WTC11 (cell line): ENCODE measurements at regions not wholly inside any gene's neighbourhood (a gene's known extent, or its start where the extent isn't known, plus 50 kb on each side); places are given as distances from the start of the nearest gene placed in this dataset.

Experiments
- CBFB ChIP-seq: sonication (generic); formaldehyde crosslinking; IDR thresholded peaks from 2 replicates; pipeline ENCODE4 v1.8.1; 2022; ENCODE audit warnings: mild to moderate bottlenecking, low read depth, missing genetic modification reagents
- ETV6 ChIP-seq: sonication (generic); formaldehyde crosslinking; IDR thresholded peaks from 2 replicates; pipeline ENCODE4 v1.8.1; 2022; ENCODE audit warnings: mild to moderate bottlenecking, missing genetic modification reagents
- NR2C2 ChIP-seq: sonication (generic); formaldehyde crosslinking; IDR thresholded peaks from 2 replicates; pipeline ENCODE4 v1.8.0; 2022; ENCODE audit warnings: mild to moderate bottlenecking, missing genetic modification reagents
- SMAD3 ChIP-seq: sonication (generic); formaldehyde crosslinking; IDR thresholded peaks from 2 replicates; pipeline ENCODE4 v1.8.0; 2022; ENCODE audit warnings: missing genetic modification reagents, mild to moderate bottlenecking, borderline replicate concordance
- ZNF263 ChIP-seq: sonication (generic); formaldehyde crosslinking; IDR thresholded peaks from 2 replicates; pipeline ENCODE4 v1.8.1; 2022; ENCODE audit warnings: low read depth, mild to moderate bottlenecking, moderate library complexity, missing genetic modification reagents
- TF ChIP-seq, protein P1 (sequence below): sonication (generic); formaldehyde crosslinking; IDR thresholded peaks from 2 replicates; pipeline ENCODE4 v1.8.1; 2022; ENCODE audit warnings: low read depth, missing genetic modification reagents, borderline replicate concordance
- TF ChIP-seq, protein P2 (sequence below): fragments of 200-600 bp; IDR thresholded peaks from 2 replicates; pipeline ENCODE4 v1.8.0; 2022; ENCODE audit warnings: antibody characterized with exemption

DNA sequence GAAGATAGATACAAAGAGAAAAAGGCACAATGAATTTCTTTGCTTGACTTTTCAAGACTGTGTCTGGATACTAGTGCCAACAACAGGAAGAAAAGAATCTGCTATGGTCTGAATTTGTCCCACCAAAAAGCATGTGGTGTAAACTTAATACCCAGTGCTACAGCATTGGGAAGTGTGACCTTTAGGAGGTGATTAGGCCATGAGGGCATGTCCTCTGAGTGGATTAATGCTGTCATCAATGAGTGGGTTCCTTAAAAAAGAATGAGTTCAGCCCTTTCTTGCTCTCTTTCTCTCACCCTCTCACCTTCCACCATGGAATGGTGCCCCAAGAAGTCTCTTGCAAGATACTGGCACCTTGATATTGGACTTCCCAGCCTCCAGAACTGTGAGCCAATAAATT, 155.7 kb upstream of the GPRIN3 start:
- TF ChIP-seq SMAD3, result no peak
- no peak for TF ChIP-seq CBFB (CRISPR knock-in tag)
- TF ChIP-seq ZNF263, result no peak
- TF ChIP-seq NR2C2, result no peak
- TF ChIP-seq, protein P1, sequence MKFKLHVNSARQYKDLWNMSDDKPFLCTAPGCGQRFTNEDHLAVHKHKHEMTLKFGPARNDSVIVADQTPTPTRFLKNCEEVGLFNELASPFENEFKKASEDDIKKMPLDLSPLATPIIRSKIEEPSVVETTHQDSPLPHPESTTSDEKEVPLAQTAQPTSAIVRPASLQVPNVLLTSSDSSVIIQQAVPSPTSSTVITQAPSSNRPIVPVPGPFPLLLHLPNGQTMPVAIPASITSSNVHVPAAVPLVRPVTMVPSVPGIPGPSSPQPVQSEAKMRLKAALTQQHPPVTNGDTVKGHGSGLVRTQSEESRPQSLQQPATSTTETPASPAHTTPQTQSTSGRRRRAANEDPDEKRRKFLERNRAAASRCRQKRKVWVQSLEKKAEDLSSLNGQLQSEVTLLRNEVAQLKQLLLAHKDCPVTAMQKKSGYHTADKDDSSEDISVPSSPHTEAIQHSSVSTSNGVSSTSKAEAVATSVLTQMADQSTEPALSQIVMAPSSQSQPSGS (CRISPR knock-in tag), result no peak
- no peak for TF ChIP-seq ETV6 (CRISPR knock-in tag)
- TF ChIP-seq, protein P2, sequence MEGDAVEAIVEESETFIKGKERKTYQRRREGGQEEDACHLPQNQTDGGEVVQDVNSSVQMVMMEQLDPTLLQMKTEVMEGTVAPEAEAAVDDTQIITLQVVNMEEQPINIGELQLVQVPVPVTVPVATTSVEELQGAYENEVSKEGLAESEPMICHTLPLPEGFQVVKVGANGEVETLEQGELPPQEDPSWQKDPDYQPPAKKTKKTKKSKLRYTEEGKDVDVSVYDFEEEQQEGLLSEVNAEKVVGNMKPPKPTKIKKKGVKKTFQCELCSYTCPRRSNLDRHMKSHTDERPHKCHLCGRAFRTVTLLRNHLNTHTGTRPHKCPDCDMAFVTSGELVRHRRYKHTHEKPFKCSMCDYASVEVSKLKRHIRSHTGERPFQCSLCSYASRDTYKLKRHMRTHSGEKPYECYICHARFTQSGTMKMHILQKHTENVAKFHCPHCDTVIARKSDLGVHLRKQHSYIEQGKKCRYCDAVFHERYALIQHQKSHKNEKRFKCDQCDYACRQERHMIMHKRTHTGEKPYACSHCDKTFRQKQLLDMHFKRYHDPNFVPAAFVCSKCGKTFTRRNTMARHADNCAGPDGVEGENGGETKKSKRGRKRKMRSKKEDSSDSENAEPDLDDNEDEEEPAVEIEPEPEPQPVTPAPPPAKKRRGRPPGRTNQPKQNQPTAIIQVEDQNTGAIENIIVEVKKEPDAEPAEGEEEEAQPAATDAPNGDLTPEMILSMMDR, result no peak
